ENCODE measurements at regions not wholly inside any gene's neighbourhood (a gene's known extent, or its start where the extent isn't known, plus 50 kb on each side); places are given as distances from the start of the nearest gene placed in this dataset.

DNA sequence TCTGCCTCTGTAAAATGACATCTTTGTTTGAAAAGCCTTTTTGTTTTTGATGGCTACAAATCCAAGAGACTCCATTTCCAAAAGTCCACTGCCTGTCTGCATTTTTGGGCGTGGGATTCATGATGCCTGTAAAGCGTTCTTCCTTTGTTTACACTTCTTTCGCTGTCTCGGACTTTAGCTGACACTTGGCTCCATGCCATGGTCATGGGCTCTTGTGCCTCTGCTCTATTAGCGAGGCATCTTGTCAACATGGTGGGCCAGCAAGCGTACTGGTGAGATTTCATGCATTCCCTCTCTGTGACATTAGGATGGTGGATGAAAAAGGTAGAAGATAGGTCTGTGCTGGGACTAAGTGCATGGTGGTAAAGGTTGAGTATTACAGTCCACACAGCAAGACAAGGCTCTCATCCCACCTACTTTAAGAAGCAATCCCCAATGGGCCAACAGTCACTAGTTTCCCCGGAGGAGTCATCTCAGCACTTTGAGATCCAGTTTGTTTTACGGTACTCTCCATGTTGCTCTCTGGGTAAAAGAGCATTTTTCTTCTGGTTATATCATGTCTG lies 298.2 kb upstream of the KLF3 start:
- no peak for TF ChIP-seq CTCF (IDR thresholded peaks at IDR 0.05; ENCODE audit: extremely low read depth, missing control alignments)
- no peak for DNase-seq (ENCODE audit: low spot score)

- TF ChIP-seq CTCF (IDR thresholded peaks at IDR 0.05; ENCODE audit: extremely low read depth, missing control alignments), result no peak
- peak; percentile 17 for DNase-seq (ENCODE audit: low spot score)
Observed at GRCh38 chr4:38366456-38366855, 297.5 kb upstream of the KLF3 start.

- no peak for TF ChIP-seq CTCF (IDR thresholded peaks at IDR 0.05; ENCODE audit: extremely low read depth, missing control alignments)
- no peak for DNase-seq (ENCODE audit: low spot score)
Observed at GRCh38 chr4:38366997-38367396, 297.0 kb upstream of the KLF3 start.

GRCh38 chr4:38367642-38368174 lies 296.3 kb upstream of the KLF3 start:
- no peak for TF ChIP-seq CTCF (IDR thresholded peaks at IDR 0.05; ENCODE audit: extremely low read depth, missing control alignments)
- no peak for DNase-seq (ENCODE audit: low spot score)

DNA sequence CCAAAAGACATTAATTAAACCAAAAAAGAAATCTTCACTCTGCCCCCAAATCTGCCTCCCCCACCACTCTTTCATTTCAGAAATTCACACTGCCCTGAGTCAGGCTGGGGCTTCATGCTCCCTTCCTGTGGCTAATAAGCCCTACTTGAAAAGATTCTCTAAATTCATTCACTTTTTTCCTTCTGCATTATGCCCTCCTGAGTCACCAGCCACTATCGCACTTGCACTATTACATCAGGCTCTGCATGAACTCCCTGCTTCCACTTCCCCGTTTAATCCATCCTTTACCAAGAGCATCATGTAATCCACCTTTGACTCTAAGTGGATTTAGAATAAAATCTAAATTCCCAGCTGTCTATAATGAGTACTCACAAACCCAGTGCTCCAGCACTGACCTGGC lies 295.4 kb upstream of the KLF3 start:
- no peak for DNase-seq (ENCODE audit: low spot score)
- TF ChIP-seq CTCF (IDR thresholded peaks at IDR 0.05; ENCODE audit: extremely low read depth, missing control alignments), result no peak

DNA sequence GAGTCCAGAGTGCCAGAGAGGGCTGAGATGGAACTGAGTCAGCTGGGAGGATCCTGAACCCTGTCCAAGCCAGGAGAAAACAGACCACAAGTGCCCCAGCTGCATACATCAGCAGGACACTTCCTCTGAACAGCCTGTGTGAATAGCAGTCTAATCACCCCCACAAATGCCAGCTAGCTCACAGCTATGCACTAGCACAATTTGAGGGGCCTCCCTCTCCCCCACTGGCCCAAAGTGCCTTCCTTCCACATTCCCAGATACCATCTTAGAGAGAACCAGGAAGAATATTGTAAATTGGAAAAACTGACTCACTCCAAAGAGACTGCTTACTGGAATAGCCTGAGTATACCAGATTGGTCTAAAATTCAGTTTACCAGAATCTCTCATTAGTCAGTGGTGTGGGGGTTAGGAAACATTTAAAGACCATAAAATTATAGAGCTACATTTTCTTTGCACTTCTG lies 292.6 kb upstream of the KLF3 start:
- TF ChIP-seq CTCF (IDR thresholded peaks at IDR 0.05; ENCODE audit: extremely low read depth, missing control alignments), result no peak
- DNase-seq (ENCODE audit: low spot score), result no peak

- DNase-seq (ENCODE audit: low spot score), result no peak
- no peak for TF ChIP-seq CTCF (IDR thresholded peaks at IDR 0.05; ENCODE audit: extremely low read depth, missing control alignments)
Observed at GRCh38 chr4:38373375-38373774, 290.6 kb upstream of the KLF3 start.

Data from GM20000 (cell line).